ENCODE measurements at regions not wholly inside any gene's neighbourhood (a gene's known extent, or its start where the extent isn't known, plus 50 kb on each side); places are given as distances from the start of the nearest gene placed in this dataset.

DNA sequence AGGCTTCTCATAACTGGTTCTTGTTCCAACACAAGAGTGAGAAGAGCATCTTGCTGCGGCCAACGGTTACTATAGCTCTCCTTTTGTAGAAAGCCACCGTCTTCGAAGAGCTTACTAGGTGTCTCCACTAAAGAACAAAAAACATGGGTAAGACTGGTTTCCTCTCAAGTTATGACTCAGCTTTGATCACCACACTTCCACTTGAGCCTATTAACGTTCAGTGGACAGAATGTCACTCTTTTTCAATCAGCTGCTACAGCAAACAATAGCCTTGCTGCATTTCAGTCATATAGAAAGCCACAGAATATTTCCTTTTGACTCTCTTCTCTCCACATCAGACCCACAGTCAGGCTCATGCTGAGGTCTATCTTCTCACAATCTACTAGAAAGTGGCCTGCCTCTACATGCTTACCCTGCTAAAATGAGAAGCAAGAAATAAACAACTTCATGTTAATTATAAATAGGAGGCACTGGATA, 243.5 kb upstream of the PREP start:
- in situ Hi-C loops (cut with HindIII; ENCODE audit: low sequenced_read_pairs): no loop called here
- no peak for DNase-seq (ENCODE audit: low read depth)
- no peak overlapping the region for H3K4me3 ChIP-seq (ENCODE audit: low read depth, low read length)
- TF ChIP-seq, protein P1, sequence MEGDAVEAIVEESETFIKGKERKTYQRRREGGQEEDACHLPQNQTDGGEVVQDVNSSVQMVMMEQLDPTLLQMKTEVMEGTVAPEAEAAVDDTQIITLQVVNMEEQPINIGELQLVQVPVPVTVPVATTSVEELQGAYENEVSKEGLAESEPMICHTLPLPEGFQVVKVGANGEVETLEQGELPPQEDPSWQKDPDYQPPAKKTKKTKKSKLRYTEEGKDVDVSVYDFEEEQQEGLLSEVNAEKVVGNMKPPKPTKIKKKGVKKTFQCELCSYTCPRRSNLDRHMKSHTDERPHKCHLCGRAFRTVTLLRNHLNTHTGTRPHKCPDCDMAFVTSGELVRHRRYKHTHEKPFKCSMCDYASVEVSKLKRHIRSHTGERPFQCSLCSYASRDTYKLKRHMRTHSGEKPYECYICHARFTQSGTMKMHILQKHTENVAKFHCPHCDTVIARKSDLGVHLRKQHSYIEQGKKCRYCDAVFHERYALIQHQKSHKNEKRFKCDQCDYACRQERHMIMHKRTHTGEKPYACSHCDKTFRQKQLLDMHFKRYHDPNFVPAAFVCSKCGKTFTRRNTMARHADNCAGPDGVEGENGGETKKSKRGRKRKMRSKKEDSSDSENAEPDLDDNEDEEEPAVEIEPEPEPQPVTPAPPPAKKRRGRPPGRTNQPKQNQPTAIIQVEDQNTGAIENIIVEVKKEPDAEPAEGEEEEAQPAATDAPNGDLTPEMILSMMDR (IDR thresholded peaks at IDR 0.05; ENCODE audit: low read depth, low read length, missing control alignments): no peak

DNA sequence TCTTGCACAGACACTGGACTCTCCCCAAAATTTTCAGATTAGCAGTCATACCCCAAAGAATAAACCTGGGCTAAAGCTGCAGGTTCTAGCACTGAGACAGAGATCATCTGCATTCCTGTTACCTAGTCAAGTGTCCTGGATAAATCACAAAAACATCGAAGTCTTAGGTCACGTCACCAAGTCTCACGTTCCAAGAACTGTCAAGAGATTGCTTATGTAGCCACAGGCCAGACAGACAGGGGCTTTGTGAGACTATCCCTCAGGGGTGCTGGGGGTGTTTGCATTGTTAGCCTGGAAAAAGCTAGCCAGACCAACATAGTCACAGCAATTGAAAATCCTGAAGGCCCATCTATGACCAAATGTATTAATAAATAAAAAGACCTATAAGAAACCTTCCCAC, 243.1 kb upstream of the PREP start:
- in situ Hi-C loops (cut with HindIII; ENCODE audit: low sequenced_read_pairs): no loop called here
- H3K4me3 ChIP-seq (ENCODE audit: low read depth, low read length): no peak overlapping the region
- TF ChIP-seq, protein P1 (IDR thresholded peaks at IDR 0.05; ENCODE audit: low read depth, low read length, missing control alignments): no peak
- DNase-seq (ENCODE audit: low read depth): no peak

DNA sequence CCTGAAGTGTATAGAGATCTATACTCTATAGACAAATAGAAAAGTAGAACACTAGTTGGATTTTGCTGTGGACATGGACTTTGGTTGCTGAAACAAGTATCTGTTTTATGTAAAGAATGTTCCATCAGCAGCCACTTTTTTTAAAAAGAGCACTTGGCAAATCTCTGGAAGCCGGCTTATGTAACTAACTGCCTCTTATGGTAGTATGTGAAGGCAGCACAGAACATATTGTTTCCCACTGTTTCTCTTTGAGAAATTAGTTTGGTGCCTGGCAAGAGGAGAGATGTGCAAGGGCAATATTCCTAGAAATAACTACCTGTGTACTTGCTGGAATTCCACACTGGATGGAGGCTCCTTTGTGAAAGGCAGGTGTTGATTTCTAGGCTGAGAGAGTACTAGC, 242.3 kb upstream of the PREP start:
- TF ChIP-seq, protein P1 (IDR thresholded peaks at IDR 0.05; ENCODE audit: low read depth, low read length, missing control alignments): no peak
- DNase-seq (ENCODE audit: low read depth): no peak
- in situ Hi-C loops (cut with HindIII; ENCODE audit: low sequenced_read_pairs): no loop called here
- H3K4me3 ChIP-seq (ENCODE audit: low read depth, low read length): no peak overlapping the region

DNA sequence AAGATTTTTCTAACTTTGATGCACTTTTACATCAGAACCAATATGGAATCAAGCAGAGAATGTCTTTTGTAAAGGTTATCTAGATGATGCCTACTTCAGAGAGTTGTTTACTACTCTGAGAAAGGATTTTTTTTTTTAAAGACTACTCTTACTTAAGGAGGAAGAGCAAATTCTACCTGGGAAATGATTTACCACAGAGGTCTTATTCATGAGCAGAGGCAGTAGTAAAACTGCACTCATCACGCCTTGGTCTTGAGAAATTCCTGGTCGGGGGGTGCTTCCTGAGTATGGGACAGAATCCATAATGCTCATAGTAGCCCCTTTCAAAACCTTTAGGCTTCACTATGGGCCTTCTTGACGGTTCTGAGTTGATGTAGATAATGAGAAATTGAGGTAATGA, 241.8 kb upstream of the PREP start:
- no peak for DNase-seq (ENCODE audit: low read depth)
- in situ Hi-C loops (cut with HindIII; ENCODE audit: low sequenced_read_pairs): no loop called here
- TF ChIP-seq, protein P1 (IDR thresholded peaks at IDR 0.05; ENCODE audit: low read depth, low read length, missing control alignments): no peak
- no peak overlapping the region for H3K4me3 ChIP-seq (ENCODE audit: low read depth, low read length)

DNA sequence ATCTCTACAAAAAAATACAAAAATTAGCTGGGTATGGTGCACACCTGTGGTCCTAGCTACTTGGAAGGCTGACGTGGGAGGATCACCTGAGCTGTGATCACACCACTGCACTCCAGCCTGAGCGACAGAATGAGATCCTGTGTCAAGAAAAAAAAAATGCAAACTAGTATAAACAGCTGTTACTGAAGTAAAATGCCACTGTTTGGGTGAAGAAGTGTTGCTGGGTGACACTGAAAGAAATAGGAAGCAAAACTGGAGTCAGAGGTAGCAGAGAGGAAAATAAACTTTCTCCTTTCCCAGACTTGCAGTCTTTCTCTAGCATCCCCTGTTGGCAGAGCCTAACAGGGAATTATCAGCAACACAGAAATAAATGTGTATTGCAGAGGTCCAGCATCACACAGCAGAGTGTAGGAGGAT, 241.2 kb upstream of the PREP start:
- no peak for DNase-seq (ENCODE audit: low read depth)
- in situ Hi-C loops (cut with HindIII; ENCODE audit: low sequenced_read_pairs): no loop called here
- TF ChIP-seq, protein P1 (IDR thresholded peaks at IDR 0.05; ENCODE audit: low read depth, low read length, missing control alignments): no peak
- H3K4me3 ChIP-seq (ENCODE audit: low read depth, low read length): no peak overlapping the region

DNA sequence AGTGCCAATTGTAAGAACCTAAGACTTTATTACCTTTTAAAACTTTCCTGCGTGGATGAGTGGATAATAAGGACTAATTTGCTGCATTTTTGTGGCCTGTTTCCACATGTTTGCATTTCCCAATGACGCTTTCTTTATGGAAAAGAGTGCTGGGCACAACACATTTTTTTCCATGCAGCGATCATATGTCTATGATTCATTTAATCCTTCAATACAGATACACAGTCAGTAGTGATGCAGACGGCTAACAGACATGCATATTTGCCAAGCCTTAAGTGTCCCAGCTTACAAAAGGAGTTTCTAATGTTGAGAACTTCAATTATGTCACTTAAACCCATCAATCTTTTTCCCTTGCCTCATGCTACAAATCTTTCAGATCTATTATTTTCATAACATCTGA, 239.8 kb upstream of the PREP start:
- in situ Hi-C loops (cut with HindIII; ENCODE audit: low sequenced_read_pairs): no loop called here
- no peak overlapping the region for H3K4me3 ChIP-seq (ENCODE audit: low read depth, low read length)
- peak; percentile 15 for DNase-seq (ENCODE audit: low read depth)
- TF ChIP-seq, protein P1 (IDR thresholded peaks at IDR 0.05; ENCODE audit: low read depth, low read length, missing control alignments): no peak

DNA sequence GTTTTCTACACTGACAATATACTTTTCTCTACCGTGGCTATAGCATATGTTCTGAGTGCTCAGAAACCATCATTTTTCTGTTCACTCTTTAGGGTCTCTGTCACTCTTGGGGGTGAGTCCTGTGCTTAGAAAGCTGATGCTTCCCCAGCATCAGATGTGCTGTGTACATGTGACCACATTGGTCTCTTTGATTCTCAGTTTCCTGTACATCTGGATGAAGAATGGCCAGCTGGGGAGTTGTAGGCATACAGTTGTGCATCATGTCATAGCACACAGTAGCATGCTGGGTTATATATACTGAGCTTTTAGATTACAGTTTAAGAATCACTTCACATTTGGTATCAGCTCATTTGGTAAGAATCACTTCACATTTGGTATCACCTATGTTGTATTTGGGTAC, 238.6 kb upstream of the PREP start:
- in situ Hi-C loops (cut with HindIII; ENCODE audit: low sequenced_read_pairs): no loop called here
- TF ChIP-seq, protein P1 (IDR thresholded peaks at IDR 0.05; ENCODE audit: low read depth, low read length, missing control alignments): no peak
- DNase-seq (ENCODE audit: low read depth): no peak
- no peak overlapping the region for H3K4me3 ChIP-seq (ENCODE audit: low read depth, low read length)
